RWPE2 (cell line): ENCODE measurements at regions not wholly inside any gene's neighbourhood (a gene's known extent, or its start where the extent isn't known, plus 50 kb on each side); places are given as distances from the start of the nearest gene placed in this dataset.

Source experiments
- ATAC-seq: fragments of 200-7000 bp; cut with Tn5 transposase; 3 replicates; pipeline ENCODE4 v1.9.1; 2021; ENCODE audit warnings: low read depth
- DNase-seq: peaks from one replicate; pipeline ENCODE4 v3.0.0-alpha.2; 2020; ENCODE audit warnings: low spot score
- H3K27ac ChIP-seq: fragments of 450-650 bp; 2 replicates; pipeline ENCODE4 v1.5.1; 2017; ENCODE audit warnings: mild to moderate bottlenecking; ENCODE audit not compliant: poor library complexity, severe bottlenecking
- H3K27me3 ChIP-seq: fragments of 250-450 bp; sonication (Bioruptor Pico); 2 replicates; pipeline ENCODE4 v1.5.1; 2021; ENCODE audit warnings: mild to moderate bottlenecking, moderate library complexity; ENCODE audit not compliant: insufficient read depth, poor library complexity, severe bottlenecking
- H3K36me3 ChIP-seq: fragments of 250-450 bp; sonication (Bioruptor Pico); 2 replicates; pipeline ENCODE4 v1.5.1; 2020; ENCODE audit warnings: low read depth, mild to moderate bottlenecking, moderate library complexity
- H3K4me1 ChIP-seq: fragments of 250-450 bp; sonication (Bioruptor Pico); 2 replicates; pipeline ENCODE4 v1.5.1; 2021; ENCODE audit warnings: mild to moderate bottlenecking, moderate library complexity; ENCODE audit not compliant: insufficient read depth, poor library complexity, severe bottlenecking
- H3K4me3 ChIP-seq: fragments of 250-450 bp; sonication (Bioruptor Pico); 2 replicates; pipeline ENCODE4 v1.5.1; 2021; ENCODE audit warnings: mild to moderate bottlenecking, moderate library complexity; ENCODE audit not compliant: severe bottlenecking
- H3K9me3 ChIP-seq: fragments of 250-450 bp; sonication (Bioruptor Pico); 2 replicates; pipeline ENCODE4 v1.5.1; 2021; ENCODE audit warnings: mild to moderate bottlenecking, moderate library complexity; ENCODE audit not compliant: severe bottlenecking
- CTCF ChIP-seq: fragments of 450-650 bp; IDR thresholded peaks from one replicate; pipeline ENCODE4 v1.5.1; 2017; ENCODE audit warnings: mild to moderate bottlenecking, moderate library complexity; ENCODE audit not compliant: poor library complexity, severe bottlenecking

- Histone ChIP-seq H3K27ac (no peak overlapping the region), H3K4me3 (no peak overlapping the region), H3K36me3 (no peaks in the 10 kb centered on the region), H3K9me3 (no peaks in the 10 kb centered on the region), H3K27me3 (no peaks in the 10 kb centered on the region), H3K4me1 (no peaks in the 10 kb centered on the region)
- TF ChIP-seq CTCF = no peak
- DNase-seq (no peak), ATAC-seq (no peak)
These were observed 1596.3 kb downstream of the PCDH9 start for GRCh38 chr13:65633806-65634205.

- H3K27me3 ChIP-seq = no peaks in the 10 kb centered on the region
- no peaks in the 10 kb centered on the region for H3K4me1 ChIP-seq
- no peak for DNase-seq
- no peak overlapping the region for H3K4me3 ChIP-seq
- H3K9me3 ChIP-seq = no peaks in the 10 kb centered on the region
- no peak overlapping the region for H3K27ac ChIP-seq
- no peak for ATAC-seq
- TF ChIP-seq CTCF = no peak
- no peaks in the 10 kb centered on the region for H3K36me3 ChIP-seq
These were observed 1599.1 kb downstream of the PCDH9 start for GRCh38 chr13:65631078-65631477.

- DNase-seq = no peak
These were observed 1600.2 kb downstream of the PCDH9 start for GRCh38 chr13:65629926-65630325.

GRCh38 chr13:65623148-65623547, 1607.0 kb downstream of the PCDH9 start:
- ATAC-seq (no peak), DNase-seq (no peak)
- Histone ChIP-seq H3K4me3 (no peak overlapping the region), H3K4me1 (no peaks in the 10 kb centered on the region), H3K36me3 (no peaks in the 10 kb centered on the region), H3K9me3 (no peaks in the 10 kb centered on the region), H3K27ac (no peak overlapping the region), H3K27me3 (no peaks in the 10 kb centered on the region)
- no peak for TF ChIP-seq CTCF

More at GRCh38 chr13:65629926-65630325, 1600.2 kb downstream of the PCDH9 start:
- Histone ChIP-seq H3K9me3 (no peaks in the 10 kb centered on the region), H3K4me3 (no peak overlapping the region), H3K27ac (no peak overlapping the region), H3K4me1 (no peaks in the 10 kb centered on the region), H3K27me3 (no peaks in the 10 kb centered on the region), H3K36me3 (no peaks in the 10 kb centered on the region)
- no peak for TF ChIP-seq CTCF
- ATAC-seq = no peak

- no peaks in the 10 kb centered on the region for H3K27me3 ChIP-seq
- H3K27ac ChIP-seq = no peak overlapping the region
- DNase-seq = no peak
- TF ChIP-seq CTCF = no peak
- H3K4me1 ChIP-seq = no peaks in the 10 kb centered on the region
- H3K36me3 ChIP-seq = no peaks in the 10 kb centered on the region
- ATAC-seq = no peak
- no peaks in the 10 kb centered on the region for H3K9me3 ChIP-seq
- H3K4me3 ChIP-seq = no peak overlapping the region
These were observed 1614.6 kb downstream of the PCDH9 start for GRCh38 chr13:65615506-65615905.
